HEK293 (cell line): ENCODE measurements at regions not wholly inside any gene's neighbourhood (a gene's known extent, or its start where the extent isn't known, plus 50 kb on each side); places are given as distances from the start of the nearest gene placed in this dataset.
A peak's percentile ranks its signal among the peaks of the same experiment; 100 is the strongest.

Experiments used
- CTCF ChIA-PET: fragments of 350-600 bp; formaldehyde crosslinking; extraction: SDS; loops from one replicate; lab custom pipeline; 2021; ENCODE audit warnings: antibody characterized with exemption; lab: Yijun Ruan, JAX
- POLR2A ChIA-PET: fragments of 300-600 bp; formaldehyde crosslinking; extraction: SDS; loops from one replicate; lab custom pipeline; 2020; ENCODE audit warnings: antibody characterized with exemption, inconsistent platforms; lab: Yijun Ruan, JAX
- H3K27ac ChIP-seq: fragments of 200-500 bp; sonication (Bioruptor generic); 2 replicates; pipeline ENCODE4 v1.5.1; 2014; ENCODE audit warnings: low read depth, low read length, control low read depth, inconsistent platforms; ENCODE audit errors: extremely low read depth
- H3K36me3 ChIP-seq, 2 experiments: fragments of 200-500 bp in 1 of 2; sonication (Bioruptor generic) in 1 of 2; 1 replicate in 1 of 2; 2 replicates in 1 of 2; pipeline ENCODE4 v1.5.1; 2014 to 2017; ENCODE audit warnings: inconsistent platforms in 2 of 2, low read length in 2 of 2; ENCODE audit not compliant: control insufficient read depth in 2 of 2, insufficient read depth in 1 of 2
- H3K4me1 ChIP-seq: fragments of 200-500 bp; sonication (Bioruptor generic); 2 replicates; pipeline ENCODE4 v1.5.1; 2014; ENCODE audit warnings: mild to moderate bottlenecking, low read length, inconsistent platforms; ENCODE audit not compliant: control insufficient read depth, insufficient read depth
- H3K4me3 ChIP-seq: 2 replicates; pipeline ENCODE4 v1.5.1; 2011; ENCODE audit warnings: low read depth, mild to moderate bottlenecking, control low read depth, low read length, moderate library complexity
- H3K9me3 ChIP-seq: fragments of 200-500 bp; sonication (Bioruptor generic); 2 replicates; pipeline ENCODE4 v1.5.1; 2014; ENCODE audit warnings: low read depth, low read length, inconsistent platforms; ENCODE audit not compliant: control insufficient read depth, insufficient read depth
- GLI4 ChIP-seq: fragments of 450-650 bp; formaldehyde crosslinking; IDR thresholded peaks from 2 replicates; pipeline ENCODE4 v1.5.1; 2016; ENCODE audit warnings: missing biosample characterization, missing genetic modification characterization
- KLF1 ChIP-seq: fragments of 450-650 bp; formaldehyde crosslinking; IDR thresholded peaks from 2 replicates; pipeline ENCODE4 v1.5.1; 2016; ENCODE audit warnings: missing biosample characterization, missing genetic modification characterization
- SETDB1 ChIP-seq: IDR thresholded peaks from one replicate; pipeline ENCODE4 v1.6.1; 2017; ENCODE audit warnings: mild to moderate bottlenecking, low read length, moderate library complexity, mixed read lengths; ENCODE audit not compliant: insufficient read length
- TRIM28 ChIP-seq: IDR thresholded peaks from 2 replicates; pipeline ENCODE4 v1.6.1; 2011; ENCODE audit warnings: low read length, control low read depth, borderline replicate concordance
- ZFHX2 ChIP-seq: fragments of 450-650 bp; formaldehyde crosslinking; conservative IDR thresholded peaks from 2 replicates; pipeline ENCODE4 v1.5.1; 2016; ENCODE audit warnings: missing biosample characterization, missing genetic modification characterization
- ZFP37 ChIP-seq: fragments of 450-650 bp; formaldehyde crosslinking; IDR thresholded peaks from 2 replicates; pipeline ENCODE4 v1.5.1; 2016; ENCODE audit warnings: missing biosample characterization, missing genetic modification characterization
- ZIC2 ChIP-seq: fragments of 450-650 bp; formaldehyde crosslinking; IDR thresholded peaks from 2 replicates; pipeline ENCODE4 v1.5.1; 2016; ENCODE audit warnings: missing biosample characterization, missing genetic modification characterization
- ZNF132 ChIP-seq: fragments of 450-650 bp; formaldehyde crosslinking; IDR thresholded peaks from 2 replicates; pipeline ENCODE4 v1.5.1; 2017; ENCODE audit warnings: missing biosample characterization, missing genetic modification characterization, borderline replicate concordance
- ZNF175 ChIP-seq: fragments of 450-650 bp; formaldehyde crosslinking; IDR thresholded peaks from 2 replicates; pipeline ENCODE4 v1.5.1; 2016; ENCODE audit warnings: missing biosample characterization, missing genetic modification characterization
- ZNF223 ChIP-seq: fragments of 450-650 bp; formaldehyde crosslinking; IDR thresholded peaks from 2 replicates; pipeline ENCODE4 v1.5.1; 2016; ENCODE audit warnings: missing biosample characterization, missing genetic modification characterization
- ZNF248 ChIP-seq: fragments of 450-650 bp; formaldehyde crosslinking; IDR thresholded peaks from 2 replicates; pipeline ENCODE4 v1.5.1; 2017; ENCODE audit warnings: missing biosample characterization, missing genetic modification characterization
- ZNF274 ChIP-seq, 2 experiments: fragments of 200-500 bp in 1 of 2; fragments of 450-650 bp in 1 of 2; sonication (Bioruptor generic) in 1 of 2; formaldehyde crosslinking in 1 of 2; IDR thresholded peaks; 2 replicates each; pipeline versions ENCODE4 v1.5.1 to v1.6.1; 2014 to 2016; ENCODE audit warnings: borderline replicate concordance in 1 of 2, inconsistent platforms in 1 of 2, low read length in 1 of 2, missing biosample characterization in 1 of 2, missing genetic modification characterization in 1 of 2
- ZNF292 ChIP-seq: fragments of 450-650 bp; formaldehyde crosslinking; IDR thresholded peaks from 2 replicates; pipeline ENCODE4 v1.5.1; 2016; ENCODE audit warnings: low read depth, missing biosample characterization, missing genetic modification characterization, borderline replicate concordance
- ZNF311 ChIP-seq: fragments of 450-650 bp; formaldehyde crosslinking; IDR thresholded peaks from 2 replicates; pipeline ENCODE4 v1.5.1; 2017; ENCODE audit warnings: missing biosample characterization, missing genetic modification characterization, borderline replicate concordance
- ZNF391 ChIP-seq: fragments of 450-650 bp; formaldehyde crosslinking; IDR thresholded peaks from 2 replicates; pipeline ENCODE4 v1.5.1; 2016; ENCODE audit warnings: low read depth, missing biosample characterization, missing genetic modification characterization, borderline replicate concordance
- ZNF423 ChIP-seq: fragments of 450-650 bp; formaldehyde crosslinking; IDR thresholded peaks from 2 replicates; pipeline ENCODE4 v1.5.1; 2016; ENCODE audit warnings: missing biosample characterization, missing genetic modification characterization
- ZNF501 ChIP-seq: fragments of 450-650 bp; formaldehyde crosslinking; IDR thresholded peaks from 2 replicates; pipeline ENCODE4 v1.5.1; 2016; ENCODE audit warnings: missing biosample characterization, missing genetic modification characterization
- ZNF544 ChIP-seq: fragments of 450-650 bp; formaldehyde crosslinking; IDR thresholded peaks from 2 replicates; pipeline ENCODE4 v1.5.0; 2017; ENCODE audit warnings: missing biosample characterization, missing genetic modification characterization
- ZNF561 ChIP-seq: fragments of 450-650 bp; IDR thresholded peaks from 2 replicates; pipeline ENCODE4 v1.5.1; 2018; ENCODE audit warnings: missing biosample characterization, missing genetic modification characterization, borderline replicate concordance
- ZNF629 ChIP-seq: fragments of 450-650 bp; formaldehyde crosslinking; IDR thresholded peaks from 2 replicates; pipeline ENCODE4 v1.5.1; 2017; ENCODE audit warnings: missing biosample characterization, missing genetic modification characterization
- ZNF677 ChIP-seq: fragments of 450-650 bp; IDR thresholded peaks from 2 replicates; pipeline ENCODE4 v1.5.0; 2018; ENCODE audit warnings: missing biosample characterization, mild to moderate bottlenecking, missing genetic modification characterization, moderate library complexity
- ZNF768 ChIP-seq: fragments of 450-650 bp; formaldehyde crosslinking; IDR thresholded peaks from 2 replicates; pipeline ENCODE4 v1.5.1; 2018; ENCODE audit warnings: missing biosample characterization, mild to moderate bottlenecking, missing genetic modification characterization
- TF ChIP-seq, protein P1 (sequence below): fragments of 450-650 bp; formaldehyde crosslinking; IDR thresholded peaks from 2 replicates; pipeline ENCODE4 v1.5.1; 2016; ENCODE audit warnings: missing biosample characterization, missing genetic modification characterization, borderline replicate concordance

DNA sequence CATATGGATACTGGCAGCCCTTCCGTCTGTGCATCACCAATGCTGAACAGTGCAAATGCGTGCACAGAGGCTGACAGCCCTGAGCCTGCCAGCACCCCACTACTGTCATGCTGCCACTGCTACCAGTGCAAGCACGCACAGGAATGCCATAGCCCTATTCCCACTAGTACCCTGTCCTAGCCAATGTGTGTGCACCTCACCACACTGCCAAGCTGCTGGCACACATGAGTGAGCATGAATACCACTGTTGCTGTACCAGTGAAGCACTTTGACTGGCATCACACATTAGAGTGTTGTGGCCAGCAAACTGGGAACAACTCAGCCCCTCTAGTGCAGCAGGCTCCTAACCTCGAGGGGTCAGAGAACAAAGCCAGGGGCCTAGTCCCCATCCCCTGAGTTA lies 102.9 kb upstream of the PCDH10 start:
- Histone ChIP-seq H3K9me3 (no peaks in the 10 kb centered on the region), H3K27ac (no peak overlapping the region), H3K4me1 (no peaks in the 10 kb centered on the region), H3K4me3 (no peak overlapping the region), H3K36me3 (no peaks in the 10 kb centered on the region)
- CTCF ChIA-PET, result no interaction called here
- no peak for TF ChIP-seq ZNF768 (tag by site-specific recombination)
- TF ChIP-seq ZNF501, result no peak
- no peak for TF ChIP-seq ZNF423 (tag by site-specific recombination)
- TF ChIP-seq KLF1 (tag by site-specific recombination), result no peak
- no peak for TF ChIP-seq ZNF132 (tag by site-specific recombination)
- POLR2A ChIA-PET, result no interaction called here

DNA sequence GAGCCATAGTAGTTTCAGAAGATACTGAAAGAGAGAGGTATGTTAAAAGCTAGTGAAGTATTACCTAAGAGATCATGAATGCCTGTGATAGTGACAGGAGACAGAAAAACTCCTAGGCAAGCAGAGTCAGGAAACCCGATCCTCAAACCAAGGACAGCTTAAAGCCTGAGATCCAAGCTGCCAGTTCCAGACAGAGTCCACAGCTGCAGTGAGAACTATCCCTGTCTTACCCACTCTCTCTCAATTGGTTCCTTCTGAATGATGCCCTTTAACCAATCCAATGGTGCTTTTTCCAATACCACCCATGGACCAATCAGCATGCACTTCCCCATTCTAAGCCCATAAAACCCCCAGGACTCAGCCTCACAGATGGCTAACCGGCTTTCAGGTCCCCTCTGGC lies 90.4 kb upstream of the PCDH10 start:
- H3K36me3 ChIP-seq, result no peaks in the 10 kb centered on the region
- TF ChIP-seq SETDB1 (peak; percentile 12), ZNF248 (tag by site-specific recombination) (no peak)
- TF ChIP-seq, protein P1, sequence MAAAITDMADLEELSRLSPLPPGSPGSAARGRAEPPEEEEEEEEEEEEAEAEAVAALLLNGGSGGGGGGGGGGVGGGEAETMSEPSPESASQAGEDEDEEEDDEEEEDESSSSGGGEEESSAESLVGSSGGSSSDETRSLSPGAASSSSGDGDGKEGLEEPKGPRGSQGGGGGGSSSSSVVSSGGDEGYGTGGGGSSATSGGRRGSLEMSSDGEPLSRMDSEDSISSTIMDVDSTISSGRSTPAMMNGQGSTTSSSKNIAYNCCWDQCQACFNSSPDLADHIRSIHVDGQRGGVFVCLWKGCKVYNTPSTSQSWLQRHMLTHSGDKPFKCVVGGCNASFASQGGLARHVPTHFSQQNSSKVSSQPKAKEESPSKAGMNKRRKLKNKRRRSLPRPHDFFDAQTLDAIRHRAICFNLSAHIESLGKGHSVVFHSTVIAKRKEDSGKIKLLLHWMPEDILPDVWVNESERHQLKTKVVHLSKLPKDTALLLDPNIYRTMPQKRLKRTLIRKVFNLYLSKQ (tag by site-specific recombination), result no peak
- TF ChIP-seq, all 188 proteins: peak for 1
- H3K4me3 ChIP-seq, result no peak overlapping the region
- H3K4me1 ChIP-seq, result no peaks in the 10 kb centered on the region
- no peak overlapping the region for H3K27ac ChIP-seq
- CTCF ChIA-PET, result no interaction called here
- POLR2A ChIA-PET, result no interaction called here
- H3K9me3 ChIP-seq, result no peaks in the 10 kb centered on the region

DNA sequence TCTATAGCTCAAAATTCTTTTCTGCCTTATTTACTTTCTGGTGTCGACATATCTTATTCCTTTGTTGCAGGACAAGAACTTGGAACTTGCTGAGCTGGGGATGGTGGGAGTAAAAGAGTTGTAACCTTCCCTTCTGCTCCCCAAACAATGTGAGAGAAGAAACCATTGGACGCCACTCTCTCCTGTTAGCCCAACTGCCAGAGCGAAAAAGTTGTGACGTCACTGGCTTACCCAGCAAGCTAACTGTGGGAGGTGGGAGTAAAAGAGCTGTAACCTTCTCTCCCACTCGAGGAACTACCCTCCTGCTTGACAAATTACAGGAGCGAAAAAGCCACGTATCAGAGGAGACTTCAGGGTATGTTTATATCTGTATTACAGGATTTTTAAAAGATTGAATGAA lies 90.0 kb upstream of the PCDH10 start:
- Histone ChIP-seq H3K27ac (no peak overlapping the region), H3K9me3 (no peaks in the 10 kb centered on the region), H3K36me3 (no peaks in the 10 kb centered on the region), H3K4me1 (no peaks in the 10 kb centered on the region), H3K4me3 (no peak overlapping the region)
- POLR2A ChIA-PET, result no interaction called here
- CTCF ChIA-PET, result no interaction called here
- TF ChIP-seq ZNF223 (no peak), ZFHX2 (tag by site-specific recombination) (no peak), GLI4 (tag by site-specific recombination) (no peak), ZNF274 (IDR thresholded peaks at IDR 0.05; ENCODE audit: low read length) (no peak), ZNF274 (tag by site-specific recombination; IDR thresholded peaks at IDR 0.05; ENCODE audit: borderline replicate concordance) (no peak), ZNF175 (tag by site-specific recombination) (no peak), ZNF677 (tag by site-specific recombination) (no peak), ZNF629 (no peak), ZNF248 (tag by site-specific recombination) (no peak), ZNF311 (tag by site-specific recombination) (no peak), ZIC2 (no peak), TRIM28 (no peak), ZNF391 (tag by site-specific recombination) (no peak), ZNF561 (tag by site-specific recombination) (no peak), ZNF544 (tag by site-specific recombination) (no peak), ZNF292 (tag by site-specific recombination) (no peak), ZFP37 (tag by site-specific recombination) (no peak)
